A673 (cell line): ENCODE measurements at regions not wholly inside any gene's neighbourhood (a gene's known extent, or its start where the extent isn't known, plus 50 kb on each side); places are given as distances from the start of the nearest gene placed in this dataset.

Experiments
- BruUV-seq: library from RNA; stranded (reverse); fragments of 400-500 nt; replicated peaks from 2 replicates; lab custom pipeline; 2021; lab: Mats Ljungman, UMichigan
- CTCF ChIA-PET: fragments of 300-600 bp; sonication (Branson Sonifier 250); formaldehyde crosslinking; loops from one replicate; lab custom pipeline; 2022; ENCODE audit warnings: antibody characterized with exemption; lab: Charles Lee
- POLR2A ChIA-PET: fragments of 300-600 bp; sonication (Branson Sonifier 250); formaldehyde crosslinking; loops from one replicate; lab custom pipeline; 2022; ENCODE audit warnings: antibody characterized with exemption; ENCODE audit not compliant: low non-redundant PET; lab: Charles Lee
- DNase-seq: peaks from one replicate; pipeline ENCODE4 v3.0.0-alpha.2; 2015; ENCODE audit warnings: low spot score
- H3K27ac ChIP-seq: fragments of 200-600 bp; sonication (generic); 2 replicates; pipeline ENCODE4 v1.5.1; 2016; ENCODE audit warnings: mixed run types, low read depth, mild to moderate bottlenecking, mixed read lengths, antibody characterized with exemption, low read length; ENCODE audit not compliant: poor library complexity, severe bottlenecking
- H3K27me3 ChIP-seq: fragments of 200-600 bp; sonication (generic); replicated peaks from 2 replicates; pipeline ENCODE4 v1.6.1; 2017; ENCODE audit warnings: mixed run types, low read depth, mild to moderate bottlenecking, mixed read lengths, antibody characterized with exemption, low read length; ENCODE audit not compliant: insufficient read depth, poor library complexity
- H3K36me3 ChIP-seq: fragments of 200-600 bp; sonication (generic); 2 replicates; pipeline ENCODE4 v1.6.1; 2016; ENCODE audit warnings: mixed run types, mild to moderate bottlenecking, mixed read lengths, antibody characterized with exemption, low read length; ENCODE audit not compliant: insufficient read depth, poor library complexity, severe bottlenecking
- H3K4me1 ChIP-seq: fragments of 200-600 bp; sonication (generic); 2 replicates; pipeline ENCODE4 v1.6.1; 2017; ENCODE audit warnings: mixed run types, mild to moderate bottlenecking, mixed read lengths, antibody characterized with exemption, low read length; ENCODE audit not compliant: insufficient read depth, poor library complexity, severe bottlenecking
- H3K4me3 ChIP-seq: fragments of 200-600 bp; sonication (generic); 2 replicates; pipeline ENCODE4 v1.5.1; 2016; ENCODE audit warnings: low read depth, mixed run types, mild to moderate bottlenecking, mixed read lengths, low read length; ENCODE audit not compliant: poor library complexity, severe bottlenecking
- H3K9me3 ChIP-seq: fragments of 200-600 bp; sonication (generic); 2 replicates; pipeline ENCODE4 v1.6.1; 2016; ENCODE audit warnings: mixed run types, low read depth, mild to moderate bottlenecking, mixed read lengths, antibody characterized with exemption, low read length; ENCODE audit not compliant: poor library complexity, severe bottlenecking
- EZH2 ChIP-seq: fragments of 200-600 bp; sonication (generic); IDR thresholded peaks from 2 replicates; pipeline ENCODE4 v1.6.1; 2017; ENCODE audit warnings: borderline replicate concordance, low read depth, mild to moderate bottlenecking, mixed read lengths, antibody characterized with exemption, low read length; ENCODE audit not compliant: poor library complexity, severe bottlenecking
- intact Hi-C: fragments of 100-400 bp; cut with micrococcal nuclease; formaldehyde crosslinking; loops from one replicate; pipeline ENCODE4 v1.10.0; 2022; ENCODE audit not compliant: unreplicated experiment
- TF ChIP-seq, protein P1 (sequence below): fragments of 300-800, 200-600 bp; sonication (generic); conservative IDR thresholded peaks from 2 replicates; pipeline ENCODE4 v1.5.1; 2017; ENCODE audit warnings: low read depth, mild to moderate bottlenecking, antibody characterized with exemption, low read length, moderate library complexity, mixed read lengths

DNA sequence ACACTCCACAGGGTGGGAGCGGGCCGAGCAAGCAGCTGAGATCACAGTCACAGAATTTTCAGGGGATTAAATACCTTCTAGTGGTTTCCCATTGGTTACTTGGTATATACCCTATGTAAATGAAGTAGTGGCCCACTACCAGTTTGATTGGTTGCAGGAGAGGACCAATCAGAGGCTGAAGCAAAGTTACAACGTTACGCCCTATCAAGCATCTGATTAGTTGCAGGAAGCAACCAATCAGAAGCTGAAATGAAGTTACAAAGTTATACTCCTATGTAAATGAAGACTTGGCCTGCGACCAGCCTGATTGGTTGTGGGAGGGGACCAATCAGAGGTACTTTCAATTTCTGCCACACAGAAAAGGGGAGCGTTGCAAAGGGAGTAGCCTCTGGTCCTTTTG lies 474.0 kb downstream of the COG6 start:
- H3K27ac ChIP-seq = no peak overlapping the region
- H3K4me1 ChIP-seq = no peaks in the 10 kb centered on the region
- no peaks in the 10 kb centered on the region for H3K9me3 ChIP-seq
- TF ChIP-seq EZH2 = no peak
- TF ChIP-seq, protein P1, sequence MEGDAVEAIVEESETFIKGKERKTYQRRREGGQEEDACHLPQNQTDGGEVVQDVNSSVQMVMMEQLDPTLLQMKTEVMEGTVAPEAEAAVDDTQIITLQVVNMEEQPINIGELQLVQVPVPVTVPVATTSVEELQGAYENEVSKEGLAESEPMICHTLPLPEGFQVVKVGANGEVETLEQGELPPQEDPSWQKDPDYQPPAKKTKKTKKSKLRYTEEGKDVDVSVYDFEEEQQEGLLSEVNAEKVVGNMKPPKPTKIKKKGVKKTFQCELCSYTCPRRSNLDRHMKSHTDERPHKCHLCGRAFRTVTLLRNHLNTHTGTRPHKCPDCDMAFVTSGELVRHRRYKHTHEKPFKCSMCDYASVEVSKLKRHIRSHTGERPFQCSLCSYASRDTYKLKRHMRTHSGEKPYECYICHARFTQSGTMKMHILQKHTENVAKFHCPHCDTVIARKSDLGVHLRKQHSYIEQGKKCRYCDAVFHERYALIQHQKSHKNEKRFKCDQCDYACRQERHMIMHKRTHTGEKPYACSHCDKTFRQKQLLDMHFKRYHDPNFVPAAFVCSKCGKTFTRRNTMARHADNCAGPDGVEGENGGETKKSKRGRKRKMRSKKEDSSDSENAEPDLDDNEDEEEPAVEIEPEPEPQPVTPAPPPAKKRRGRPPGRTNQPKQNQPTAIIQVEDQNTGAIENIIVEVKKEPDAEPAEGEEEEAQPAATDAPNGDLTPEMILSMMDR = no peak
- no peaks in the 10 kb centered on the region for H3K36me3 ChIP-seq
- CTCF ChIA-PET = no interaction called here
- no peak overlapping the region for H3K4me3 ChIP-seq
- BruUV-seq = no TSS peak
- POLR2A ChIA-PET = no interaction called here
- no peak for DNase-seq
- H3K27me3 ChIP-seq = no peaks in the 10 kb centered on the region
- intact Hi-C loops = no loop called here

DNA sequence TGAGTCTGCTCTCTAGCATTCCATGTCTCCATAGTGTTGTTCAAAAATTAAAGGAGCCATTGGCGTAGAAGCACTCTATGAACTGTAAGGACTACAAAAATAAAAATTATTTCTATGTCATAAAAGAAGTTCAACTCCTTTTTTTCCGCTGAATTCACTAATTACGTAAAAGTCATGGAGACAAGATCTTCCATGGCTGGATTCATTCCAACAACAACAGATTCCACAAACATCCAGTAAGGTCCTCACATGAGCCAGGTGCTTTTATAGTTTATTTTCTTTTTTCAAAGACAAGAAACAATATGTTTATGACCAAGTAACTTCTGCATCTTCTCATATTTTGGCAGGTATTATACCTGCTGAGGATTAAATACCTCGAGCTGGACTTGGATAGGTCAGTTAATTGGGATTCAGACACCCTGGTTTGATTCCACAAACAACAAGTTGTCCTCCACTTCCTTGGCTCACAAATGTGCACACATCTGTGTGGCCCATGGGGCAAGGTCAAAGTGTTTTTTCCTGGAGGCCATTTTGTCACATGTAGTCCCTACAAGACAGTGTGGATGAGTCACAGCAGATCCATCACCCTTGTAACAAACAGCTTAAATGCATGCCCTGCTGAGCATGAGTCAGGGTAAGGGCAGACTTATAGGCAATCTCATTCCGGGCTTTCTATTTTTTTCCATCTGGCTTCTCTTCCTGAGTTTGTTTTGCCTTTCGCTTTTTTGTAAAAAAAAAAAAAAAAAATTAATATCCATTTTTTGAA lies 475.6 kb downstream of the COG6 start:
- Histone ChIP-seq H3K4me3 (no peak overlapping the region), H3K36me3 (no peaks in the 10 kb centered on the region), H3K9me3 (no peaks in the 10 kb centered on the region), H3K4me1 (no peaks in the 10 kb centered on the region), H3K27me3 (no peaks in the 10 kb centered on the region), H3K27ac (no peak overlapping the region)
- ChIA-PET CTCF (no interaction called here), POLR2A (no interaction called here)
- intact Hi-C loops = no loop called here
- TF ChIP-seq, protein P1 = no peak
- TF ChIP-seq EZH2 = no peak
- BruUV-seq = no TSS peak
- peak; percentile 46 for DNase-seq

DNA sequence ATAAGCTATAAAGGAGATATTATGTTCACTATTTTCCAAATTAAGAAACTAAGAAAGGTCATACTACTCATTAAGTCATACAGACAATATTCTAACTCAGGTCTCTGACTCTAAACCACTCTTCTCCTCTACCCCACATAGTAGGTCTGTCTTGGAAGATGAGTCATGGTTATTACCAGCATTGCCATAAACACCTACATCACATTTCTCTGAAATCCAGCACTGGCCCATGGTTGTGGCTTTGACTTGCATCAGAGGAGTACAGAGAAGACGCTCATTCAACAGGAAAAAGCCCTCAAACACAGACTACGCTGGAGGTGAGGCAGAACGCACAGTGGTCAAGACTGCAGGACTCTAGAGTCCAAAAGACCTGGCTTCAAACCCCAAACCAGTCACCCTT lies 476.8 kb downstream of the COG6 start:
- POLR2A ChIA-PET = no interaction called here
- TF ChIP-seq EZH2 = no peak
- TF ChIP-seq, protein P1 = no peak
- Histone ChIP-seq H3K9me3 (no peaks in the 10 kb centered on the region), H3K4me1 (no peaks in the 10 kb centered on the region), H3K27ac (no peak overlapping the region), H3K4me3 (no peak overlapping the region), H3K27me3 (no peaks in the 10 kb centered on the region), H3K36me3 (no peaks in the 10 kb centered on the region)
- DNase-seq = no peak
- CTCF ChIA-PET = no interaction called here
- intact Hi-C loops = no loop called here
- BruUV-seq = no TSS peak
